Endothelial cell (in vitro differentiated cells): ENCODE measurements at regions not wholly inside any gene's neighbourhood (a gene's known extent, or its start where the extent isn't known, plus 50 kb on each side); places are given as distances from the start of the nearest gene placed in this dataset.
"Not testable (repeated sequence)": the region's sequence is repeated elsewhere in the genome, so short reads cannot be mapped to it uniquely, and the experiment has no call there.

Experiments used
- DNase-seq: peaks from one replicate; pipeline ENCODE4 v3.0.0; 2021; ENCODE audit warnings: low spot score
- H3K27ac Mint-ChIP-seq: one replicate; pipeline ENCODE4 v1.8.0; 2021; ENCODE audit warnings: mixed read lengths, inconsistent platforms; ENCODE audit not compliant: unreplicated experiment
- H3K27me3 Mint-ChIP-seq: one replicate; pipeline ENCODE4 v1.8.0; 2021; ENCODE audit warnings: mild to moderate bottlenecking, moderate library complexity, mixed read lengths, inconsistent platforms; ENCODE audit not compliant: unreplicated experiment
- H3K36me3 Mint-ChIP-seq: one replicate; pipeline ENCODE4 v1.8.0; 2021; ENCODE audit warnings: mild to moderate bottlenecking, low read depth, mixed read lengths, inconsistent platforms; ENCODE audit not compliant: unreplicated experiment
- H3K4me1 Mint-ChIP-seq: one replicate; pipeline ENCODE4 v1.8.0; 2021; ENCODE audit warnings: mild to moderate bottlenecking, mixed read lengths, inconsistent platforms; ENCODE audit not compliant: unreplicated experiment
- H3K4me3 Mint-ChIP-seq: one replicate; pipeline ENCODE4 v1.8.0; 2021; ENCODE audit warnings: mild to moderate bottlenecking, mixed read lengths, inconsistent platforms; ENCODE audit not compliant: unreplicated experiment
- H3K9me3 Mint-ChIP-seq: one replicate; pipeline ENCODE4 v1.8.0; 2021; ENCODE audit warnings: mixed read lengths, inconsistent platforms; ENCODE audit not compliant: unreplicated experiment
- TF ChIP-seq, protein P1 (sequence below): fragments of 200-600 bp; sonication (generic); IDR thresholded peaks from one replicate; pipeline ENCODE4 v1.5.0; 2021; ENCODE audit warnings: antibody characterized with exemption; ENCODE audit not compliant: unreplicated experiment

DNA sequence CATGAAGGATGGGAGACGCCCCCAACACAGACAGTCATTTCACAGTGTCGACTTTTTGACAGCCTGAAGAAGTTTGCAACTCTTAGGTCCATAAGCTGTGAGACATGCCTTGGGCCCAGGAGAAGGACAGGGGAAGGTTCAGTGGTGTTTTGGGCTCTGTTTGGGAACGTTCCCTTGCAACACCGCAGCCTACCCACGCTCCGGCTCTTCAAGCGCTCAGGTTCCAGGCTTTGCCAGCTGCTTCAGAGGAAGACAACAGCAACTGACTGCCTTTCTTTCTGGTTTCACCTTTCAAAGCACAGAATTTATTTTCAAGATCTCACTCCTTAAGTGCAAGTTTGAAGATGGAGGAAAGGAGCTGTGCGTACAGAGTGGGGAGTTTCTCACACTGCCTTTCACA, 575.8 kb upstream of the B3GAT1 start:
- DNase-seq = no peak
- H3K4me1 Mint-ChIP-seq = peaks cover 6% of the 10 kb centered on the region
- no peaks in the 10 kb centered on the region for H3K9me3 Mint-ChIP-seq
- no peaks in the 10 kb centered on the region for H3K27me3 Mint-ChIP-seq
- no peak overlapping the region for H3K27ac Mint-ChIP-seq
- no peak overlapping the region for H3K4me3 Mint-ChIP-seq
- TF ChIP-seq, protein P1, sequence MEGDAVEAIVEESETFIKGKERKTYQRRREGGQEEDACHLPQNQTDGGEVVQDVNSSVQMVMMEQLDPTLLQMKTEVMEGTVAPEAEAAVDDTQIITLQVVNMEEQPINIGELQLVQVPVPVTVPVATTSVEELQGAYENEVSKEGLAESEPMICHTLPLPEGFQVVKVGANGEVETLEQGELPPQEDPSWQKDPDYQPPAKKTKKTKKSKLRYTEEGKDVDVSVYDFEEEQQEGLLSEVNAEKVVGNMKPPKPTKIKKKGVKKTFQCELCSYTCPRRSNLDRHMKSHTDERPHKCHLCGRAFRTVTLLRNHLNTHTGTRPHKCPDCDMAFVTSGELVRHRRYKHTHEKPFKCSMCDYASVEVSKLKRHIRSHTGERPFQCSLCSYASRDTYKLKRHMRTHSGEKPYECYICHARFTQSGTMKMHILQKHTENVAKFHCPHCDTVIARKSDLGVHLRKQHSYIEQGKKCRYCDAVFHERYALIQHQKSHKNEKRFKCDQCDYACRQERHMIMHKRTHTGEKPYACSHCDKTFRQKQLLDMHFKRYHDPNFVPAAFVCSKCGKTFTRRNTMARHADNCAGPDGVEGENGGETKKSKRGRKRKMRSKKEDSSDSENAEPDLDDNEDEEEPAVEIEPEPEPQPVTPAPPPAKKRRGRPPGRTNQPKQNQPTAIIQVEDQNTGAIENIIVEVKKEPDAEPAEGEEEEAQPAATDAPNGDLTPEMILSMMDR = no peak
- no peaks in the 10 kb centered on the region for H3K36me3 Mint-ChIP-seq

DNA sequence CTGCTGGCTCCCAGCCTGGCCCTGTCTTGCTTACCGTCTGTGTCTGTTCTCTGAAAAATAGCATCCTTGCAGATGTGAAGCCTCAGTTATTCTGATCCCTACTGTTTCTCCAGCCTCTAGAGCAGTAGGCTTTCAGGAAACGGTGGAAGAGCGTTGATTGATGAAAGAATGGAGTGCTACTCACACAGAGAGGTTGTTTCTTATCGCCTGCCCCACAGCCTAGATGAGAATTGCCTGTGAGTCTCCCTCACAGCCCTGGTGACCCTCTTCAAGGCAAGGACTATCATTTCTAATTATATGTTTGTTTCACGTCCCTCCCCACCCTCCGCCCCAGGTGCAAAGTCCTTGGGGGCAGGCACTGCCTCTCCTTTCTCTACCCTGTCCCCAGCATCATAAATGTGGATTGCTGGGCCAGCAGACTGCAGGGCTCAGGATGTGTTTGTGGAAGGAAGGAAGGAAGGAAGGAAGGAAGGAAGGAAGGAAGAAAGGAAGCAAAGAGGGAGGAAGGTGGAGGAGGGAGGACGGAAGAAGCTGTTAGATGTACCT, 575.3 kb upstream of the B3GAT1 start:
- no peaks in the 10 kb centered on the region for H3K9me3 Mint-ChIP-seq
- DNase-seq = no peak
- no peak overlapping the region for H3K4me3 Mint-ChIP-seq
- H3K4me1 Mint-ChIP-seq = peaks cover 6% of the 10 kb centered on the region
- TF ChIP-seq, protein P1 = no peak
- no peaks in the 10 kb centered on the region for H3K27me3 Mint-ChIP-seq
- no peak overlapping the region for H3K27ac Mint-ChIP-seq
- no peaks in the 10 kb centered on the region for H3K36me3 Mint-ChIP-seq

DNA sequence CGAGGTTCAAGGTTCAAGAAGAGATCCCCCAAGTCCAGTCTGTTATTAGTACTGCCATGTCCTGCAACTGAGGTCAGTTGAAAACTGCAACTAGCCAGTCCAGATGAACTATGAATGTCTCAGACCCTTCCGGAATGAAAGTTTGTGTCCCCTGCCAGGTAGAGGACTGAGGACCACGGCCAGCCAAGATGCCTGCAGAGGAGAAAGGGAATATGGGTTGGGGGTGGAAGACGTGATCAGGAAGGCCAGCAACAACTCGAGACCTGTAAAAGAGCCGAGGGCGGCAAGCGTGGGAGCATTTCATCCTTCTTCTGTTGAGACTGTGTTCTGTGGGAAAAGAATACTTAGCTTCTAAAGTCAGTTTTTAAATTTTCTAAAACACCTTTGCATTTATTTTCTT, 572.4 kb upstream of the B3GAT1 start:
- DNase-seq = no peak
- no peak overlapping the region for H3K27ac Mint-ChIP-seq
- no peaks in the 10 kb centered on the region for H3K27me3 Mint-ChIP-seq
- no peaks in the 10 kb centered on the region for H3K9me3 Mint-ChIP-seq
- H3K4me1 Mint-ChIP-seq = peaks cover 6% of the 10 kb centered on the region
- TF ChIP-seq, protein P1 = no peak
- H3K36me3 Mint-ChIP-seq = no peaks in the 10 kb centered on the region
- no peak overlapping the region for H3K4me3 Mint-ChIP-seq

DNA sequence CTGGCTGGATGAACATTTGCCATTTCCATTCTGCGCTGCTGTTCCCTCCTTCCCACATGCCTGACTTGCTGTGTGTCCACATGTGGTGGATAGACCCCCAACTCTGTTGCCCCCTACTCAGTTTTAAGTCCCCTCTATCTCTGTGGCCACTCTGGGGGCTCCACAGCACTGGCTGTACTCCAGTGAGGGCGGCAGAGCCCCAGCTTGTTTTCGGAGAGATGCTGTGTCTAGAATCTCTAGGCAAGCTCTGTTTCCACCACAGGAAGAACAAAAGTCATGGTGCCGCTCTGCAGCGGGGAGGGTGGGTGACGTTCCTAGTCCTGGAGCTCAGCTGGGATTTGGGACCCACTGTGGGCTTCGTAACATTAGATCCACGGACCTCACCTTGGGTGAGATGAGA, 570.4 kb upstream of the B3GAT1 start:
- H3K27ac Mint-ChIP-seq, H3K9me3 Mint-ChIP-seq, H3K27me3 Mint-ChIP-seq, H3K36me3 Mint-ChIP-seq, H3K4me1 Mint-ChIP-seq, H3K4me3 Mint-ChIP-seq, DNase-seq: not testable (repeated sequence)

DNA sequence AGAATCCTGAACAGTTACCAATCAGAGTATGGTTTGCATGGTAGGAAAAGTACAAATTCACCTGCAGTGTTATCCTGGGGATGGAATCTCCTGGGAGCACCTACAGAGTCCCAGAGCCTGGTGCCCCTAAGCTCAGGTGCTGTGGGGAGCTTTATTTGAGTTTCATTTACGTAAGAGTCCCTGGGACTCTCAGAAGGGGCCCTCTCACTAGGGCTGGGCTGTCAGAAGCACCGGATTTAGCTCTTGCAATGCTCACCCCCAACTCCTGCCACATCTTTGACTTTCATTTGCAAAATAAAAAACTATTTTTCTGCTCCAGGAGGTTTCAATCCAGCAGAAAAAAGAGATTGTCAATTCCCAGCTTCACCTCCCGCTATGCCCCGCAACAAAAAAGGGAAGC, 569.8 kb upstream of the B3GAT1 start:
- DNase-seq = no peak
- H3K4me1 Mint-ChIP-seq = no peaks in the 10 kb centered on the region
- TF ChIP-seq, protein P1 = no peak
- H3K27ac Mint-ChIP-seq = no peak overlapping the region
- no peaks in the 10 kb centered on the region for H3K27me3 Mint-ChIP-seq
- H3K9me3 Mint-ChIP-seq = no peaks in the 10 kb centered on the region
- no peaks in the 10 kb centered on the region for H3K36me3 Mint-ChIP-seq
- H3K4me3 Mint-ChIP-seq = no peak overlapping the region
